ENCODE measurements at regions not wholly inside any gene's neighbourhood (a gene's known extent, or its start where the extent isn't known, plus 50 kb on each side); places are given as distances from the start of the nearest gene placed in this dataset.
"Not testable (repeated sequence)": the region's sequence is repeated elsewhere in the genome, so short reads cannot be mapped to it uniquely, and the experiment has no call there.

DNA sequence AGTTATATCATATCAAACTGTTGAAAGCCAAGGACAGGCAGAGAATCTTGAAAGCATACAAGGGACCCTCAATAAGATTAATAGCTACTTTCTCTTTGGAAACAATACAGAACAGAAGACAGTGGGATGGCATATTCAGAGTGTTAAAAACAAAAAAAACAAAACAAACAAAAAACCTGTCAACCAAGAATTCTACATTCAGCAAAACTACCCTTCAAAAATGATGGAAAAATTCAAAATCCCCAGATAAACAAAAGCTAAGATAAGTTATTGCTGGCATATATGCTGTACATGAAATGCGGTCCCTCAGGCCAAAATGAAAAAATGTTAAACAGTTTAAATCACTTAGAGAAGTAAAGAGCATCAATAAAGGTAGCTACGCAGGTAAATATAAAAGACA, 425.1 kb downstream of the ACTL7B start:
- H3K9me3 ChIP-seq (ENCODE audit: insufficient read depth, low read depth, low read length): no peaks in the 10 kb centered on the region
- no peak overlapping the region for H3K9ac ChIP-seq (ENCODE audit: low read length)
- H3K36me3 ChIP-seq (ENCODE audit: insufficient read depth, low read length): no peaks in the 10 kb centered on the region
- Mint-ChIP-seq H3K27me3 (ENCODE audit: low read depth, unreplicated experiment) (no peaks in the 10 kb centered on the region), H3K27ac (ENCODE audit: unreplicated experiment) (no peak overlapping the region), H3K4me3 (ENCODE audit: unreplicated experiment) (no peak overlapping the region), H3K4me1 (ENCODE audit: low read depth, unreplicated experiment) (no peaks in the 10 kb centered on the region), H3K36me3 (ENCODE audit: low read depth, unreplicated experiment) (no peaks in the 10 kb centered on the region), H3K9me3 (ENCODE audit: unreplicated experiment) (peaks cover 4% of the 10 kb centered on the region)
- H4K20me1 ChIP-seq (ENCODE audit: insufficient read depth, low read length): no peaks in the 10 kb centered on the region
- TF ChIP-seq, protein P1, sequence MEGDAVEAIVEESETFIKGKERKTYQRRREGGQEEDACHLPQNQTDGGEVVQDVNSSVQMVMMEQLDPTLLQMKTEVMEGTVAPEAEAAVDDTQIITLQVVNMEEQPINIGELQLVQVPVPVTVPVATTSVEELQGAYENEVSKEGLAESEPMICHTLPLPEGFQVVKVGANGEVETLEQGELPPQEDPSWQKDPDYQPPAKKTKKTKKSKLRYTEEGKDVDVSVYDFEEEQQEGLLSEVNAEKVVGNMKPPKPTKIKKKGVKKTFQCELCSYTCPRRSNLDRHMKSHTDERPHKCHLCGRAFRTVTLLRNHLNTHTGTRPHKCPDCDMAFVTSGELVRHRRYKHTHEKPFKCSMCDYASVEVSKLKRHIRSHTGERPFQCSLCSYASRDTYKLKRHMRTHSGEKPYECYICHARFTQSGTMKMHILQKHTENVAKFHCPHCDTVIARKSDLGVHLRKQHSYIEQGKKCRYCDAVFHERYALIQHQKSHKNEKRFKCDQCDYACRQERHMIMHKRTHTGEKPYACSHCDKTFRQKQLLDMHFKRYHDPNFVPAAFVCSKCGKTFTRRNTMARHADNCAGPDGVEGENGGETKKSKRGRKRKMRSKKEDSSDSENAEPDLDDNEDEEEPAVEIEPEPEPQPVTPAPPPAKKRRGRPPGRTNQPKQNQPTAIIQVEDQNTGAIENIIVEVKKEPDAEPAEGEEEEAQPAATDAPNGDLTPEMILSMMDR (IDR thresholded peaks at IDR 0.05; ENCODE audit: insufficient read depth, low read depth, low read length): no peak
- TF ChIP-seq EZH2 (IDR thresholded peaks at IDR 0.05; ENCODE audit: insufficient read depth, low read length): no peak
- no peaks in the 10 kb centered on the region for H3K79me2 ChIP-seq (ENCODE audit: insufficient read depth, low read length)
- no peak overlapping the region for H3K4me3 ChIP-seq (ENCODE audit: insufficient read depth, low read depth, low read length)
- no peaks in the 10 kb centered on the region for H3K4me1 ChIP-seq (ENCODE audit: insufficient read depth, low read length)
- FAIRE-seq (no peak), DNase-seq (ENCODE audit: low read depth) (no peak)
- no peak overlapping the region for H3K27ac ChIP-seq (ENCODE audit: low read depth, low read length)
- no peak overlapping the region for H3K4me2 ChIP-seq (ENCODE audit: low read length)
- H3K27me3 ChIP-seq (ENCODE audit: insufficient read depth, low read length): no peaks in the 10 kb centered on the region
- H2AFZ ChIP-seq (ENCODE audit: low read depth, low read length): no peak overlapping the region

GRCh38 chr9:108427751-108428150, 428.0 kb downstream of the ACTL7B start:
- H3K27me3 Mint-ChIP-seq (ENCODE audit: low read depth, unreplicated experiment): no peaks in the 10 kb centered on the region
- peaks cover 4% of the 10 kb centered on the region for H3K9me3 Mint-ChIP-seq (ENCODE audit: unreplicated experiment)

GRCh38 chr9:108426421-108426940, 429.3 kb downstream of the ACTL7B start:
- not testable (repeated sequence) for H3K79me2 ChIP-seq (ENCODE audit: insufficient read depth, low read length); H4K20me1 ChIP-seq (ENCODE audit: insufficient read depth, low read length); H3K4me3 ChIP-seq (ENCODE audit: insufficient read depth, low read depth, low read length); H3K9me3 Mint-ChIP-seq (ENCODE audit: unreplicated experiment); H2AFZ ChIP-seq (ENCODE audit: low read depth, low read length); H3K36me3 Mint-ChIP-seq (ENCODE audit: low read depth, unreplicated experiment); H3K36me3 ChIP-seq (ENCODE audit: insufficient read depth, low read length); H3K4me2 ChIP-seq (ENCODE audit: low read length); H3K27me3 Mint-ChIP-seq (ENCODE audit: low read depth, unreplicated experiment); H3K9ac ChIP-seq (ENCODE audit: low read length); H3K27ac Mint-ChIP-seq (ENCODE audit: unreplicated experiment); FAIRE-seq; H3K27me3 ChIP-seq (ENCODE audit: insufficient read depth, low read length); H3K4me3 Mint-ChIP-seq (ENCODE audit: unreplicated experiment); H3K9me3 ChIP-seq (ENCODE audit: insufficient read depth, low read depth, low read length); H3K4me1 ChIP-seq (ENCODE audit: insufficient read depth, low read length); H3K4me1 Mint-ChIP-seq (ENCODE audit: low read depth, unreplicated experiment); H3K27ac ChIP-seq (ENCODE audit: low read depth, low read length); DNase-seq (ENCODE audit: low read depth)

More at GRCh38 chr9:108427751-108428150, 428.0 kb downstream of the ACTL7B start:
- H3K9ac ChIP-seq (ENCODE audit: low read length): no peak overlapping the region
- no peaks in the 10 kb centered on the region for H3K4me1 ChIP-seq (ENCODE audit: insufficient read depth, low read length)
- H3K36me3 Mint-ChIP-seq (ENCODE audit: low read depth, unreplicated experiment): no peaks in the 10 kb centered on the region
- no peak overlapping the region for H3K27ac Mint-ChIP-seq (ENCODE audit: unreplicated experiment)
- FAIRE-seq (no peak), DNase-seq (ENCODE audit: low read depth) (no peak)
- no peak overlapping the region for H2AFZ ChIP-seq (ENCODE audit: low read depth, low read length)
- no peaks in the 10 kb centered on the region for H3K36me3 ChIP-seq (ENCODE audit: insufficient read depth, low read length)
- no peaks in the 10 kb centered on the region for H4K20me1 ChIP-seq (ENCODE audit: insufficient read depth, low read length)
- TF ChIP-seq, protein P1 (IDR thresholded peaks at IDR 0.05; ENCODE audit: insufficient read depth, low read depth, low read length): no peak
- no peak for TF ChIP-seq EZH2 (IDR thresholded peaks at IDR 0.05; ENCODE audit: insufficient read depth, low read length)
- no peaks in the 10 kb centered on the region for H3K4me1 Mint-ChIP-seq (ENCODE audit: low read depth, unreplicated experiment)
- no peak overlapping the region for H3K4me3 ChIP-seq (ENCODE audit: insufficient read depth, low read depth, low read length)
- H3K79me2 ChIP-seq (ENCODE audit: insufficient read depth, low read length): no peaks in the 10 kb centered on the region
- no peak overlapping the region for H3K4me2 ChIP-seq (ENCODE audit: low read length)
- no peak overlapping the region for H3K27ac ChIP-seq (ENCODE audit: low read depth, low read length)
- no peaks in the 10 kb centered on the region for H3K27me3 ChIP-seq (ENCODE audit: insufficient read depth, low read length)
- H3K4me3 Mint-ChIP-seq (ENCODE audit: unreplicated experiment): no peak overlapping the region
- no peaks in the 10 kb centered on the region for H3K9me3 ChIP-seq (ENCODE audit: insufficient read depth, low read depth, low read length)

Data from astrocyte (in vitro differentiated cells and primary cell).